HCT116 (cell line): ENCODE measurements at regions not wholly inside any gene's neighbourhood (a gene's known extent, or its start where the extent isn't known, plus 50 kb on each side); places are given as distances from the start of the nearest gene placed in this dataset.

Experiments
- ATAC-seq: fragments of 200-7000 bp; cut with Tn5 transposase; 2 replicates; pipeline ENCODE4 v1.9.1; 2020; ENCODE audit warnings: mild to moderate bottlenecking, moderate library complexity
- BruUV-seq: library from RNA; stranded (reverse); fragments of 400-500 nt; replicated peaks from 2 replicates; lab custom pipeline; 2021; lab: Mats Ljungman, UMichigan
- CTCF ChIA-PET: fragments of 300-600 bp; sonication (Branson Sonifier 250); formaldehyde crosslinking; loops from one replicate; lab custom pipeline; 2021; ENCODE audit warnings: antibody characterized with exemption; lab: Charles Lee
- POLR2A ChIA-PET: fragments of 300-600, 350-600 bp; sonication (Branson Sonifier 250); formaldehyde crosslinking; loops from one replicate; lab custom pipeline; 2021; ENCODE audit warnings: antibody characterized with exemption; lab: Charles Lee
- RAD21 ChIA-PET, 2 experiments: fragments of 300-600 bp; sonication (Branson Sonifier 250); formaldehyde crosslinking; loops; one replicate each; lab custom pipeline; 2023; ENCODE audit warnings: low total read pairs in 2 of 2; ENCODE audit not compliant: uncharacterized antibody in 2 of 2, unreplicated experiment in 2 of 2, low non-redundant PET in 1 of 2; lab: Charles Lee
- DNase-seq: peaks from one replicate; pipeline ENCODE4 v3.0.0-alpha.2; 2010; ENCODE audit warnings: low read depth, low spot score
- H2AFZ ChIP-seq: fragments of 200-600 bp; shearing (Covaris generic), sonication (generic); 2 replicates; pipeline ENCODE4 v1.6.1; 2017; ENCODE audit warnings: low read depth, mixed run types, mixed read lengths, antibody characterized with exemption, low read length; ENCODE audit not compliant: poor library complexity, severe bottlenecking
- H3K27ac ChIP-seq: 2 replicates; pipeline ENCODE4 v1.5.1; 2012; ENCODE audit warnings: low read depth, low read length
- H3K27me3 ChIP-seq: fragments of 200-600 bp; sonication (generic); 2 replicates; pipeline ENCODE4 v1.6.1; 2016; ENCODE audit warnings: mixed run types, low read length, mixed read lengths; ENCODE audit not compliant: insufficient read depth
- H3K36me3 ChIP-seq, 2 experiments: fragments of 200-500 bp in 1 of 2; fragments of 200-600 bp in 1 of 2; sonication (Bioruptor generic) in 1 of 2; sonication (generic) in 1 of 2; 2 replicates each; pipeline versions ENCODE4 v1.5.1 to v1.6.1; 2014 to 2016; ENCODE audit warnings: low read length in 2 of 2, inconsistent platforms in 1 of 2, mixed read lengths in 1 of 2, mixed run types in 1 of 2; ENCODE audit not compliant: insufficient read depth in 2 of 2, control insufficient read depth in 1 of 2
- H3K4me1 ChIP-seq, 2 experiments: fragments of 200-600 bp in 1 of 2; sonication (generic) in 1 of 2; 2 replicates each; pipeline versions ENCODE4 v1.5.1 to v1.6.1; 2012 to 2017; ENCODE audit warnings: low read length in 2 of 2, inconsistent platforms in 1 of 2, mild to moderate bottlenecking in 1 of 2, mixed read lengths in 1 of 2, mixed run types in 1 of 2, moderate library complexity in 1 of 2; ENCODE audit not compliant: insufficient read depth in 2 of 2, control insufficient read depth in 1 of 2
- H3K4me2 ChIP-seq: fragments of 200-600 bp; sonication (generic); 2 replicates; pipeline ENCODE4 v1.6.1; 2017; ENCODE audit warnings: mixed run types, low read length, mixed read lengths
- H3K4me3 ChIP-seq, 2 experiments: fragments of 200-600 bp in 1 of 2; sonication (generic) in 1 of 2; replicated peaks in 1 of 2; 2 replicates each; pipeline ENCODE4 v1.5.1; 2011 to 2016; ENCODE audit warnings: low read length in 2 of 2, control low read depth in 1 of 2, low read depth in 1 of 2, mild to moderate bottlenecking in 1 of 2, mixed read lengths in 1 of 2, mixed run types in 1 of 2
- H3K79me2 ChIP-seq: fragments of 200-600 bp; sonication (generic); 2 replicates; pipeline ENCODE4 v1.6.1; 2017; ENCODE audit warnings: mild to moderate bottlenecking, mixed run types, low read length, moderate library complexity, mixed read lengths; ENCODE audit not compliant: insufficient read depth
- H3K9ac ChIP-seq: fragments of 200-600 bp; sonication (generic); 2 replicates; pipeline ENCODE4 v1.6.1; 2016; ENCODE audit warnings: low read length, mixed read lengths
- H3K9me2 ChIP-seq: fragments of 200-600 bp; sonication (generic), shearing (Covaris generic); 2 replicates; pipeline ENCODE4 v1.6.1; 2017; ENCODE audit warnings: mixed run types, mild to moderate bottlenecking, moderate library complexity; ENCODE audit not compliant: insufficient read depth
- H3K9me3 ChIP-seq, 2 experiments: fragments of 200-500 bp in 1 of 2; fragments of 200-600 bp in 1 of 2; sonication (Bioruptor generic) in 1 of 2; sonication (generic) in 1 of 2; 2 replicates each; pipeline ENCODE4 v1.6.1; 2014 to 2017; ENCODE audit warnings: low read length in 2 of 2, mixed read lengths in 2 of 2, inconsistent platforms in 1 of 2, low read depth in 1 of 2, mild to moderate bottlenecking in 1 of 2, mixed run types in 1 of 2, moderate library complexity in 1 of 2; ENCODE audit not compliant: control insufficient read depth in 1 of 2, insufficient read depth in 1 of 2
- H4K20me1 ChIP-seq: fragments of 200-600 bp; sonication (generic), shearing (Covaris generic); 2 replicates; pipeline ENCODE4 v1.6.1; 2017; ENCODE audit warnings: mixed run types, mild to moderate bottlenecking, moderate library complexity; ENCODE audit not compliant: insufficient read depth
- CEBPB ChIP-seq: IDR thresholded peaks from 2 replicates; pipeline ENCODE4 v1.6.1; 2012; ENCODE audit warnings: low read depth
- EGR1 ChIP-seq: IDR thresholded peaks from 2 replicates; pipeline ENCODE4 v1.6.1; 2012; ENCODE audit warnings: low read depth
- EZH2 ChIP-seq: fragments of 200-600 bp; sonication (generic); IDR thresholded peaks from 2 replicates; pipeline ENCODE4 v1.6.1; 2017; ENCODE audit warnings: antibody characterized with exemption, mixed run types
- EZH2phosphoT487 ChIP-seq: fragments of 200-600 bp; IDR thresholded peaks from 2 replicates; pipeline ENCODE4 v1.6.1; 2018; ENCODE audit warnings: antibody characterized with exemption, borderline replicate concordance
- JUND ChIP-seq: IDR thresholded peaks from 2 replicates; pipeline ENCODE4 v1.6.1; 2012
- POLR2A ChIP-seq: IDR thresholded peaks from 2 replicates; pipeline ENCODE4 v1.7.0; 2011; ENCODE audit warnings: borderline replicate concordance; ENCODE audit not compliant: insufficient read depth, insufficient read length; ENCODE audit errors: extremely low read depth
- POLR2AphosphoS5 ChIP-seq: IDR thresholded peaks from 2 replicates; pipeline ENCODE4 v1.6.1; 2011; ENCODE audit warnings: mild to moderate bottlenecking, low read depth, low read length, moderate library complexity
- RAD21 ChIP-seq: IDR thresholded peaks from 2 replicates; pipeline ENCODE4 v1.6.1; 2012; ENCODE audit warnings: low read depth, mild to moderate bottlenecking
- SIN3A ChIP-seq: IDR thresholded peaks from 2 replicates; pipeline ENCODE4 v1.6.1; 2012; ENCODE audit warnings: low read depth
- SP1 ChIP-seq: IDR thresholded peaks from 2 replicates; pipeline ENCODE4 v1.6.1; 2012; ENCODE audit warnings: low read depth
- TCF7L2 ChIP-seq: IDR thresholded peaks from 2 replicates; pipeline ENCODE4 v1.7.0; 2011; ENCODE audit warnings: borderline replicate concordance, inconsistent platforms; ENCODE audit not compliant: insufficient read depth, insufficient read length; ENCODE audit errors: extremely low read depth
- ZFX ChIP-seq: fragments of 450-650 bp; IDR thresholded peaks from 2 replicates; pipeline ENCODE4 v1.6.1; 2017
- ZNF274 ChIP-seq: fragments of 200-500 bp; sonication (Bioruptor generic); IDR thresholded peaks from 2 replicates; pipeline ENCODE4 v1.6.1; 2014; ENCODE audit warnings: mild to moderate bottlenecking, low read depth, low read length, inconsistent platforms
- intact Hi-C: fragments of 100-400 bp; cut with micrococcal nuclease; formaldehyde crosslinking; loops from 2 replicates; pipeline ENCODE4 v1.10.0; 2022
- TF ChIP-seq, protein P1 (sequence below): IDR thresholded peaks from 2 replicates; pipeline ENCODE4 v1.6.1; 2012
- TF ChIP-seq, protein P2 (sequence below): IDR thresholded peaks from 2 replicates; pipeline ENCODE4 v1.6.1; 2012
- TF ChIP-seq, protein P3 (sequence below): IDR thresholded peaks from 2 replicates; pipeline ENCODE4 v1.6.1; 2012; ENCODE audit warnings: low read depth

DNA sequence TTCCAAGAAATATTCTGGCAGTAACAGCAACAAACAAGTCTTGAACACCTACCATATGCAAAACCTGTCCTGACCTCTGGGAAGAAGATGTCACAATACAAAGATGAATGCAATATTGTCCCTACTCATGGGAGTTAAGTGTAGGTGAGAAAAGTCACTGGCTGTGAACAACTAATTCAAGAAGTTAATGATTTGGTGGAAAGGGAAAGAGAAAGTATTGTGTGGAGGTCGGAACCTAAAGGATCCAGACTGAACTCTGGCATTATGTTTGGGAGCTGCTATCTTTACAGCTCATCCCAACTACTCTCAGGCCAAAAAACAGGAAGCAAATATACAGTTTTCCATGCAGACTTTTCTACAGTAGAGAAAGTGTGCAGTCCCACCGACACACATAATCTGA is 285.3 kb upstream of the PRDM1 start:
- ChIA-PET POLR2A (no interaction called here), CTCF (no interaction called here), RAD21 (no interaction called here)
- H3K27me3 ChIP-seq, result no peaks in the 10 kb centered on the region
- no peaks in the 10 kb centered on the region for H3K9me3 ChIP-seq
- H4K20me1 ChIP-seq, result no peaks in the 10 kb centered on the region
- ATAC-seq (no peak), DNase-seq (no peak)
- no peak overlapping the region for H3K4me2 ChIP-seq
- no peak overlapping the region for H3K9ac ChIP-seq
- no peaks in the 10 kb centered on the region for H3K9me2 ChIP-seq
- intact Hi-C loops, result no loop called here
- H3K79me2 ChIP-seq, result no peaks in the 10 kb centered on the region
- H3K4me3 ChIP-seq, result no peak overlapping the region
- TF ChIP-seq EZH2phosphoT487 (no peak), POLR2A (no peak), RAD21 (no peak), EZH2 (no peak), CEBPB (no peak), SIN3A (no peak), EGR1 (no peak), JUND (no peak), TCF7L2 (no peak), SP1 (no peak)
- TF ChIP-seq, protein P1, sequence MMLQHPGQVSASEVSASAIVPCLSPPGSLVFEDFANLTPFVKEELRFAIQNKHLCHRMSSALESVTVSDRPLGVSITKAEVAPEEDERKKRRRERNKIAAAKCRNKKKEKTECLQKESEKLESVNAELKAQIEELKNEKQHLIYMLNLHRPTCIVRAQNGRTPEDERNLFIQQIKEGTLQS, result no peak
- no peak overlapping the region for H2AFZ ChIP-seq
- no peak overlapping the region for H3K27ac ChIP-seq
- H3K36me3 ChIP-seq, result no peaks in the 10 kb centered on the region
- BruUV-seq, result no TSS peak
- peaks cover 0 to 21% of the 10 kb centered on the region in 2 experiments; a peak in 2 of 4 replicates for H3K4me1 ChIP-seq

DNA sequence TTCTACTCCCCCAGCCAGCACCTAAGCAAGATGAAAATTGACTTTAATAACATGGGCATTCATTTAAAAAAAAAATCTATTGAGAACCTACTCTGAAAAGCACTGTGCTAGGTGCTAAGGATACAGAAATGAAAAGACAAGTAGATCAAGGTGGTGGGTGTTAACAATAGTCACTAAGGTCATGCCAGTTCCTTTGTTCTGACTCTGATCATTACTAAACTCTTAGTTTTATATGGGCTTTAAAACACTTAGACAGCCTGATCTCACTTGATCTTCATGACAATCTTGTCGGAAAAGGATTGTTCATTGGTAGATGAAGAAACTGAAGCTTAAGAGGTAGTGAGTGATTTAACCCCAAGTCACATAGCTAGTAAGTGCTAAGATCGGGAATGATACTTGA is 285.7 kb upstream of the PRDM1 start:
- DNase-seq (no peak), ATAC-seq (no peak)
- no peaks in the 10 kb centered on the region for H3K27me3 ChIP-seq
- no peak overlapping the region for H2AFZ ChIP-seq
- ChIA-PET CTCF (no interaction called here), RAD21 (no interaction called here), POLR2A (no interaction called here)
- H3K9ac ChIP-seq, result no peak overlapping the region
- H3K36me3 ChIP-seq, result no peaks in the 10 kb centered on the region
- H3K27ac ChIP-seq, result no peak overlapping the region
- no peaks in the 10 kb centered on the region for H3K9me3 ChIP-seq
- intact Hi-C loops, result no loop called here
- no peak overlapping the region for H3K4me2 ChIP-seq
- H3K4me3 ChIP-seq, result no peak overlapping the region
- BruUV-seq, result no TSS peak
- H4K20me1 ChIP-seq, result no peaks in the 10 kb centered on the region
- H3K9me2 ChIP-seq, result no peaks in the 10 kb centered on the region
- H3K4me1 ChIP-seq, result peaks cover 0 to 17% of the 10 kb centered on the region in 2 experiments; a peak in 2 of 4 replicates
- H3K79me2 ChIP-seq, result no peaks in the 10 kb centered on the region
- no peak for TF ChIP-seq POLR2AphosphoS5
- TF ChIP-seq, protein P2, sequence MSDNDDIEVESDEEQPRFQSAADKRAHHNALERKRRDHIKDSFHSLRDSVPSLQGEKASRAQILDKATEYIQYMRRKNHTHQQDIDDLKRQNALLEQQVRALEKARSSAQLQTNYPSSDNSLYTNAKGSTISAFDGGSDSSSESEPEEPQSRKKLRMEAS, result no peak
- no peak for TF ChIP-seq CEBPB
- TF ChIP-seq SIN3A, result no peak
- no peak for TF ChIP-seq RAD21
- TF ChIP-seq ZFX, result no peak
- TF ChIP-seq, protein P3, sequence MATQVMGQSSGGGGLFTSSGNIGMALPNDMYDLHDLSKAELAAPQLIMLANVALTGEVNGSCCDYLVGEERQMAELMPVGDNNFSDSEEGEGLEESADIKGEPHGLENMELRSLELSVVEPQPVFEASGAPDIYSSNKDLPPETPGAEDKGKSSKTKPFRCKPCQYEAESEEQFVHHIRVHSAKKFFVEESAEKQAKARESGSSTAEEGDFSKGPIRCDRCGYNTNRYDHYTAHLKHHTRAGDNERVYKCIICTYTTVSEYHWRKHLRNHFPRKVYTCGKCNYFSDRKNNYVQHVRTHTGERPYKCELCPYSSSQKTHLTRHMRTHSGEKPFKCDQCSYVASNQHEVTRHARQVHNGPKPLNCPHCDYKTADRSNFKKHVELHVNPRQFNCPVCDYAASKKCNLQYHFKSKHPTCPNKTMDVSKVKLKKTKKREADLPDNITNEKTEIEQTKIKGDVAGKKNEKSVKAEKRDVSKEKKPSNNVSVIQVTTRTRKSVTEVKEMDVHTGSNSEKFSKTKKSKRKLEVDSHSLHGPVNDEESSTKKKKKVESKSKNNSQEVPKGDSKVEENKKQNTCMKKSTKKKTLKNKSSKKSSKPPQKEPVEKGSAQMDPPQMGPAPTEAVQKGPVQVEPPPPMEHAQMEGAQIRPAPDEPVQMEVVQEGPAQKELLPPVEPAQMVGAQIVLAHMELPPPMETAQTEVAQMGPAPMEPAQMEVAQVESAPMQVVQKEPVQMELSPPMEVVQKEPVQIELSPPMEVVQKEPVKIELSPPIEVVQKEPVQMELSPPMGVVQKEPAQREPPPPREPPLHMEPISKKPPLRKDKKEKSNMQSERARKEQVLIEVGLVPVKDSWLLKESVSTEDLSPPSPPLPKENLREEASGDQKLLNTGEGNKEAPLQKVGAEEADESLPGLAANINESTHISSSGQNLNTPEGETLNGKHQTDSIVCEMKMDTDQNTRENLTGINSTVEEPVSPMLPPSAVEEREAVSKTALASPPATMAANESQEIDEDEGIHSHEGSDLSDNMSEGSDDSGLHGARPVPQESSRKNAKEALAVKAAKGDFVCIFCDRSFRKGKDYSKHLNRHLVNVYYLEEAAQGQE, result no peak
- TF ChIP-seq, protein P1, result no peak
- no peak for TF ChIP-seq ZNF274
